IMR-90 (cell line): ENCODE measurements at regions not wholly inside any gene's neighbourhood (a gene's known extent, or its start where the extent isn't known, plus 50 kb on each side); places are given as distances from the start of the nearest gene placed in this dataset.

Experiments used
- ATAC-seq: fragments of 200-7000 bp; cut with Tn5 transposase; 2 replicates; pipeline ENCODE4 v1.9.1; 2020; ENCODE audit warnings: low read depth, mild to moderate bottlenecking, moderate library complexity
- BruUV-seq: library from RNA; stranded (reverse); fragments of 400-500 nt; replicated peaks from 2 replicates; lab custom pipeline; 2021; lab: Mats Ljungman, UMichigan
- CTCF ChIA-PET: fragments of 300-600 bp; formaldehyde crosslinking; extraction: SDS; loops from one replicate; lab custom pipeline; 2021; ENCODE audit warnings: antibody characterized with exemption; lab: Yijun Ruan, JAX
- POLR2A ChIA-PET: fragments of 300-600 bp; sonication (Branson Sonifier 250); formaldehyde crosslinking; loops from one replicate; lab custom pipeline; 2022; ENCODE audit warnings: antibody characterized with exemption; ENCODE audit not compliant: unreplicated experiment; lab: Charles Lee
- DNase-seq: peaks from one replicate; pipeline ENCODE4 v3.0.0; 2013
- H2AFZ ChIP-seq: replicated peaks from 2 replicates; pipeline ENCODE3; 2013; ENCODE audit warnings: low read length, mild to moderate bottlenecking; ENCODE audit not compliant: poor library complexity
- H2AK5ac ChIP-seq: 2 replicates; pipeline ENCODE4 v1.6.1; 2013; ENCODE audit warnings: low read depth, low read length, inconsistent platforms
- H2AK9ac ChIP-seq: replicated peaks from 2 replicates; pipeline ENCODE3; 2013; ENCODE audit warnings: mild to moderate bottlenecking, low read depth, low read length, moderate library complexity; ENCODE audit not compliant: poor library complexity
- H2BK120ac ChIP-seq: 2 replicates; pipeline ENCODE4 v1.6.1; 2013; ENCODE audit warnings: low read depth, low read length, inconsistent platforms
- H2BK15ac ChIP-seq: 3 replicates; pipeline ENCODE4 v1.6.1; 2013; ENCODE audit warnings: low read depth, low read length, inconsistent platforms
- H2BK20ac ChIP-seq: 2 replicates; pipeline ENCODE4 v1.6.1; 2013; ENCODE audit warnings: low read depth, mild to moderate bottlenecking, inconsistent platforms, low read length, moderate library complexity
- H2BK5ac ChIP-seq: 2 replicates; pipeline ENCODE4 v1.6.1; 2013; ENCODE audit warnings: mild to moderate bottlenecking, low read depth, low read length, inconsistent platforms; ENCODE audit not compliant: poor library complexity, severe bottlenecking
- H3K14ac ChIP-seq: replicated peaks from 2 replicates; pipeline ENCODE4 v1.6.1; 2013; ENCODE audit warnings: low read depth, low read length, inconsistent platforms
- H3K18ac ChIP-seq: 2 replicates; pipeline ENCODE4 v1.6.1; 2013; ENCODE audit warnings: low read depth, low read length, control low read depth
- H3K23ac ChIP-seq: 2 replicates; pipeline ENCODE4 v1.6.1; 2013; ENCODE audit warnings: low read depth, low read length, inconsistent platforms
- H3K27ac ChIP-seq: 2 replicates; pipeline ENCODE4 v1.5.1; 2013; ENCODE audit warnings: mild to moderate bottlenecking, control low read depth, low read length; ENCODE audit not compliant: insufficient read depth
- H3K27me3 ChIP-seq: 2 replicates; pipeline ENCODE4 v1.6.1; 2013; ENCODE audit warnings: low read length; ENCODE audit not compliant: control insufficient read depth, insufficient read depth
- H3K36me3 ChIP-seq: 2 replicates; pipeline ENCODE4 v1.6.1; 2013; ENCODE audit warnings: low read length, mixed read lengths; ENCODE audit not compliant: control insufficient read depth, insufficient read depth
- H3K4ac ChIP-seq: 2 replicates; pipeline ENCODE4 v1.6.1; 2013; ENCODE audit warnings: low read depth, low read length, inconsistent platforms
- H3K4me1 ChIP-seq: 2 replicates; pipeline ENCODE4 v1.6.1; 2013; ENCODE audit warnings: low read length, mixed read lengths; ENCODE audit not compliant: control insufficient read depth, insufficient read depth
- H3K4me2 ChIP-seq: 2 replicates; pipeline ENCODE4 v1.6.1; 2013; ENCODE audit warnings: low read depth, mild to moderate bottlenecking, control low read depth, low read length, moderate library complexity
- H3K4me3 ChIP-seq: 2 replicates; pipeline ENCODE4 v1.5.1; 2013; ENCODE audit warnings: low read depth, mild to moderate bottlenecking, control low read depth, low read length, moderate library complexity; ENCODE audit not compliant: insufficient read depth
- H3K56ac ChIP-seq: 2 replicates; pipeline ENCODE4 v1.6.1; 2013; ENCODE audit warnings: low read length, inconsistent platforms; ENCODE audit not compliant: insufficient read depth; ENCODE audit errors: extremely low read depth
- H3K79me1 ChIP-seq, 2 experiments: 2 replicates each; pipeline ENCODE4 v1.6.1; 2013; ENCODE audit warnings: low read length in 2 of 2, inconsistent platforms in 1 of 2, low read depth in 1 of 2
- H3K9ac ChIP-seq: 2 replicates; pipeline ENCODE4 v1.6.1; 2013; ENCODE audit warnings: low read depth, low read length, control low read depth
- H3K9me1 ChIP-seq: 2 replicates; pipeline ENCODE4 v1.6.1; 2013; ENCODE audit warnings: low read length, inconsistent platforms; ENCODE audit not compliant: insufficient read depth
- H3K9me3 ChIP-seq: 2 replicates; pipeline ENCODE4 v1.6.1; 2013; ENCODE audit warnings: low read length; ENCODE audit not compliant: control insufficient read depth, insufficient read depth
- H4K20me1 ChIP-seq: 2 replicates; pipeline ENCODE4 v1.6.1; 2013; ENCODE audit warnings: low read length, inconsistent platforms; ENCODE audit not compliant: insufficient read depth
- H4K5ac ChIP-seq: 2 replicates; pipeline ENCODE4 v1.6.1; 2013; ENCODE audit warnings: mild to moderate bottlenecking, low read depth, low read length, control low read depth
- H4K8ac ChIP-seq, 2 experiments: 2 replicates each; pipeline ENCODE4 v1.6.1; 2013; ENCODE audit warnings: low read depth in 2 of 2, low read length in 2 of 2, control low read depth in 1 of 2, inconsistent platforms in 1 of 2
- H4K91ac ChIP-seq: 2 replicates; pipeline ENCODE4 v1.6.1; 2013; ENCODE audit warnings: low read depth, low read length, inconsistent platforms; ENCODE audit not compliant: insufficient read depth
- BHLHE40 ChIP-seq: fragments of 150-350 bp; IDR thresholded peaks from 2 replicates; pipeline ENCODE4 v1.6.1; 2016; ENCODE audit warnings: mild to moderate bottlenecking, low read depth, low read length
- CEBPB ChIP-seq: IDR thresholded peaks from 2 replicates; pipeline ENCODE4 v1.6.1; 2012; ENCODE audit warnings: low read depth, low read length, improper control_type of control experiment
- CHD1 ChIP-seq: IDR thresholded peaks from 2 replicates; pipeline ENCODE4 v1.6.1; 2012; ENCODE audit warnings: low read depth, low read length, improper control_type of control experiment
- CTCF ChIP-seq: conservative IDR thresholded peaks from 2 replicates; pipeline ENCODE4 v1.5.1; 2012; ENCODE audit warnings: mild to moderate bottlenecking, low read depth, low read length, improper control_type of control experiment
- ELK1 ChIP-seq: fragments of 150-350 bp; IDR thresholded peaks from 2 replicates; pipeline ENCODE4 v1.6.1; 2016; ENCODE audit warnings: low read depth, mild to moderate bottlenecking, low read length, moderate library complexity, borderline replicate concordance
- MAZ ChIP-seq: IDR thresholded peaks from 2 replicates; pipeline ENCODE4 v1.6.1; 2012; ENCODE audit warnings: low read depth, mild to moderate bottlenecking, low read length, improper control_type of control experiment, moderate library complexity, borderline replicate concordance
- MXI1 ChIP-seq: IDR thresholded peaks from 2 replicates; pipeline ENCODE4 v1.6.1; 2012; ENCODE audit warnings: low read depth, mild to moderate bottlenecking, low read length, moderate library complexity, borderline replicate concordance
- NFE2L2 ChIP-seq: fragments of 150-350 bp; IDR thresholded peaks from 2 replicates; pipeline ENCODE4 v1.6.1; 2016; ENCODE audit warnings: low read depth, mild to moderate bottlenecking, low read length
- POLR2A ChIP-seq: IDR thresholded peaks from 2 replicates; pipeline ENCODE4 v1.6.1; 2012; ENCODE audit warnings: mild to moderate bottlenecking, low read depth, low read length
- RAD21 ChIP-seq: IDR thresholded peaks from 2 replicates; pipeline ENCODE4 v1.6.1; 2012; ENCODE audit warnings: low read length, improper control_type of control experiment
- RCOR1 ChIP-seq: IDR thresholded peaks from 2 replicates; pipeline ENCODE4 v1.6.1; 2012; ENCODE audit warnings: mild to moderate bottlenecking, low read length, improper control_type of control experiment; ENCODE audit not compliant: insufficient replicate concordance
- USF2 ChIP-seq: fragments of 150-350 bp; IDR thresholded peaks from 2 replicates; pipeline ENCODE4 v1.6.1; 2017; ENCODE audit warnings: mild to moderate bottlenecking, antibody characterized with exemption, low read length, low read depth
- WGBS, 2 experiments: methylation state at CpG; one replicate each; pipeline versions ENCODE4 v1.1.5 to v1.1.7; 2013; ENCODE audit warnings: missing lambda C conversion rate in 2 of 2; ENCODE audit not compliant: insufficient read length in 1 of 2; ENCODE audit errors: extremely low coverage in 2 of 2; 5-methylcytosine and 5-hydroxymethylcytosine counted together
- dilution Hi-C: fragments of 300-500 bp; cut with HindIII; formaldehyde crosslinking; loops from one replicate; pipeline ENCODE4 v1.14.3; 2018; ENCODE audit warnings: low sequenced_read_pairs; ENCODE audit not compliant: unreplicated experiment
- in situ Hi-C: fragments of 300-500 bp; cut with MboI; formaldehyde crosslinking; loops from 3 replicates; pipeline ENCODE4 v1.14.3; 2019; ENCODE audit warnings: low sequenced_read_pairs, inconsistent platforms, mixed read lengths
- intact Hi-C: fragments of 100-400 bp; cut with micrococcal nuclease; formaldehyde crosslinking; loops from 2 replicates; pipeline ENCODE4 v1.10.0; 2022

- DNase-seq (no peak), ATAC-seq (no peak)
- BruUV-seq = no TSS peak
- intact Hi-C loops = no loop called here
- Histone ChIP-seq H3K23ac (no peak overlapping the region), H3K4me2 (no peak overlapping the region), H3K36me3 (no peaks in the 10 kb centered on the region), H3K79me1 (no peaks in the 10 kb centered on the region), H4K5ac (no peak overlapping the region), H3K9me3 (no peaks in the 10 kb centered on the region), H2AK9ac (no peak overlapping the region), H3K27me3 (no peaks in the 10 kb centered on the region; the same call in 1 of the 2 replicates), H4K91ac (no peak overlapping the region), H3K4me3 (no peak overlapping the region), H3K18ac (no peak overlapping the region), H2BK15ac (no peak overlapping the region; the same call in 2 of the 3 replicates), H4K8ac (no peak overlapping the region), H3K4me1 (peaks cover 3% of the 10 kb centered on the region), H2BK5ac (no peak overlapping the region), H3K27ac (no peak overlapping the region), H3K9me1 (peaks cover 5% of the 10 kb centered on the region; the same call in 1 of the 2 replicates), H3K14ac (no peak overlapping the region), H2BK120ac (no peak overlapping the region), H4K20me1 (no peaks in the 10 kb centered on the region), H3K4ac (no peak overlapping the region; the same call in 1 of the 2 replicates), H2AK5ac (no peak overlapping the region), H2AFZ (no peak overlapping the region), H3K56ac (no peak overlapping the region), H3K9ac (no peak overlapping the region), H2BK20ac (peak overlapping the region; percentile 39; the same call in 1 of the 2 replicates)
- in situ Hi-C loops = no loop called here
- CTCF ChIA-PET = no interaction called here
- POLR2A ChIA-PET = interaction anchor here (0.5 kb wide), 1 partner anchor 384 kb away, joined by 3 read pairs; no protein-coding TSS in a partner anchor
- TF ChIP-seq CHD1 (no peak), NFE2L2 (no peak), ELK1 (no peak), BHLHE40 (no peak), RCOR1 (no peak), USF2 (no peak), CTCF (no peak), MAZ (no peak), POLR2A (no peak), RAD21 (no peak), CEBPB (no peak), MXI1 (no peak)
- WGBS, 2 experiments = 67% methylated on average over 1 of the region's 1 CpG; no CpG with 5 or more reads in 1 of the 2 experiments
- dilution Hi-C loops = no loop called here
Observed at GRCh38 chr13:30120133-30120822, 187.1 kb downstream of the KATNAL1 start.
